ENCODE measurements at regions not wholly inside any gene's neighbourhood (a gene's known extent, or its start where the extent isn't known, plus 50 kb on each side); places are given as distances from the start of the nearest gene placed in this dataset.

DNA sequence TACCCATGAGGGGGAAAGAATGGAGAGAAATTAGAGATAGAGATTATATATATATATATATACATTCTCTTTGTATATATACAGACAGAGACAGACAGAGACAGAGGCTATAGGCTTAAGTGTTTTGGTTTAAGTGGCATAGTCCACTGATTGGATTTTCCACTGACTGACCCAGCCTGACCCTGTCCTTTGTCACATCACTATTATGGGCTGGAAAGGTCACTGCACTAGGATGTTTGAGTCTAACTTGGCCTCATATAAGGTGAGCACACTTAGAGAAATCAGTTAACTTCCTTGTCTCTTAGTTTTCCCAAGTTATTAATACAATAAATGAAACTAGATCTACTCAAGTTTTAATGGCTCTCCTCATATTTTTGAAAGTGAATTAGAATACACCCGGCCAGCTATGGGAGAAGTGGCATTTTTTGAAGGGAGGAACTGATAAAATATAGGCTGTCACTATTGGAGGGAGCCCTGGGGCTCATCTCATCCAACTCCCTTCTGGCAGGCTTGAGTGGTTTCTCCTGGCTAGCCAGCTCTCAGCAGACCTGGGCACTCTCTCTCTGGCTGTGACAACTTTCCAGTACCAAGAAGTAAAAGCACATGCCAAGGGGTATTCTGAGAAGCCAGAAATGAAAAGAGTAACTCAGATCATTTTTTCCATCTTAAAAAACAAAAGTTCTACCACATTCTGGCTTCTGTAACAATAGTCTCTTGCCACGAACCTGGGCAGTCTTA is 455.6 kb upstream of the ANKRD30A start:
- H3K27ac ChIP-seq (ENCODE audit: insufficient read depth, low read length) = no peak overlapping the region
- H3K4me1 ChIP-seq (ENCODE audit: control insufficient read depth, extremely low read depth, insufficient read depth, low read length) = no peaks in the 10 kb centered on the region
- no peak overlapping the region for H3K9ac ChIP-seq (ENCODE audit: insufficient read depth, low read length)
- no peaks in the 10 kb centered on the region for H3K79me2 ChIP-seq (ENCODE audit: control insufficient read depth, insufficient read depth, low read length)
- TF ChIP-seq CTCF (conservative IDR thresholded peaks at IDR 0.05 in 1 of 2, IDR thresholded peaks at IDR 0.05 in 1 of 2; ENCODE audit: low read depth in 1 of 2, low read length in 2 of 2) = no peak
- TF ChIP-seq EZH2 (IDR thresholded peaks at IDR 0.05; ENCODE audit: low read length, missing control alignments) = no peak
- H4K20me1 ChIP-seq (ENCODE audit: control insufficient read depth, extremely low read depth, insufficient read depth, low read length) = no peaks in the 10 kb centered on the region
- H3K4me2 ChIP-seq (ENCODE audit: extremely low read depth, insufficient read depth, low read length) = no peak overlapping the region
- no peaks in the 10 kb centered on the region for H3K27me3 ChIP-seq (ENCODE audit: control insufficient read depth, insufficient read depth, low read length)
- no peak overlapping the region for H3K4me3 ChIP-seq (replicated peaks in 1 of 4; ENCODE audit: control extremely low read depth in 1 of 4, insufficient read depth in 1 of 4, low read depth in 3 of 4, low read length in 4 of 4)
- H3K9me3 ChIP-seq (ENCODE audit: control insufficient read depth, insufficient read depth, low read depth, low read length) = no peaks in the 10 kb centered on the region
- no peaks in the 10 kb centered on the region for H3K36me3 ChIP-seq (ENCODE audit: control insufficient read depth, insufficient read depth, low read length)
- no peak for DNase-seq (ENCODE audit: low read depth in 2 of 2)
- no peak overlapping the region for H2AFZ ChIP-seq (ENCODE audit: low read length)

DNA sequence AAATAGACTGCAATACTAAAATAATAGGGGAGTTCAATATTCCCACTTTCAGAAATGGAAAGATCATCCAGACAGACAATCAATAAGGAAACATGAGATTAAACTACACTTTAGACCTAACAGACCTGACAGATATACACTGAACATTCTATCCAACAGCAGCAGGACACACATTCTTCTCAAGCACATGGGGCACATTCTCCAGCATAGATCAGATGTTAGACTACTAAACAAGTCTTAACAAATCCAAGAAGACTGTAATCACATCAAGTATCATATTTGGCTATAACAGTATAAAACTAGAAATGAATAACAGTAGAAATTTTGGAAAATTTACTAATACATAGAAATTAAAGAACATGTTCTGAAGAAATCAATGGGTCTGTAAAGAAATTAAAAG is 458.9 kb upstream of the ANKRD30A start:
- Histone ChIP-seq H3K4me2 (ENCODE audit: extremely low read depth, insufficient read depth, low read length) (no peak overlapping the region), H3K27ac (ENCODE audit: insufficient read depth, low read length) (no peak overlapping the region), H3K4me1 (ENCODE audit: control insufficient read depth, extremely low read depth, insufficient read depth, low read length) (no peaks in the 10 kb centered on the region), H2AFZ (ENCODE audit: low read length) (no peak overlapping the region), H3K9ac (ENCODE audit: insufficient read depth, low read length) (no peak overlapping the region), H3K79me2 (ENCODE audit: control insufficient read depth, insufficient read depth, low read length) (no peaks in the 10 kb centered on the region), H3K27me3 (ENCODE audit: control insufficient read depth, insufficient read depth, low read length) (no peaks in the 10 kb centered on the region), H4K20me1 (ENCODE audit: control insufficient read depth, extremely low read depth, insufficient read depth, low read length) (no peaks in the 10 kb centered on the region), H3K9me3 (ENCODE audit: control insufficient read depth, insufficient read depth, low read depth, low read length) (no peaks in the 10 kb centered on the region), H3K36me3 (ENCODE audit: control insufficient read depth, insufficient read depth, low read length) (no peaks in the 10 kb centered on the region), H3K4me3 (replicated peaks in 1 of 4; ENCODE audit: control extremely low read depth in 1 of 4, insufficient read depth in 1 of 4, low read depth in 3 of 4, low read length in 4 of 4) (no peak overlapping the region)
- DNase-seq (ENCODE audit: low read depth in 2 of 2) = no peak
- TF ChIP-seq CTCF (conservative IDR thresholded peaks at IDR 0.05 in 1 of 2, IDR thresholded peaks at IDR 0.05 in 1 of 2; ENCODE audit: low read depth in 1 of 2, low read length in 2 of 2) (no peak), EZH2 (IDR thresholded peaks at IDR 0.05; ENCODE audit: low read length, missing control alignments) (no peak)

- H3K27me3 ChIP-seq (ENCODE audit: control insufficient read depth, insufficient read depth, low read length) = no peaks in the 10 kb centered on the region
- DNase-seq (ENCODE audit: low read depth in 2 of 2) = no peak
Measured at GRCh38 chr10:36662571-36662970, 462.8 kb upstream of the ANKRD30A start.

More at GRCh38 chr10:36662571-36662970, 462.8 kb upstream of the ANKRD30A start:
- Histone ChIP-seq H3K27ac (ENCODE audit: insufficient read depth, low read length) (no peak overlapping the region), H2AFZ (ENCODE audit: low read length) (no peak overlapping the region), H3K79me2 (ENCODE audit: control insufficient read depth, insufficient read depth, low read length) (no peaks in the 10 kb centered on the region), H3K4me2 (ENCODE audit: extremely low read depth, insufficient read depth, low read length) (no peak overlapping the region), H3K9me3 (ENCODE audit: control insufficient read depth, insufficient read depth, low read depth, low read length) (no peaks in the 10 kb centered on the region), H4K20me1 (ENCODE audit: control insufficient read depth, extremely low read depth, insufficient read depth, low read length) (no peaks in the 10 kb centered on the region), H3K9ac (ENCODE audit: insufficient read depth, low read length) (no peak overlapping the region), H3K4me3 (replicated peaks in 1 of 4; ENCODE audit: control extremely low read depth in 1 of 4, insufficient read depth in 1 of 4, low read depth in 3 of 4, low read length in 4 of 4) (no peak overlapping the region), H3K4me1 (ENCODE audit: control insufficient read depth, extremely low read depth, insufficient read depth, low read length) (no peaks in the 10 kb centered on the region), H3K36me3 (ENCODE audit: control insufficient read depth, insufficient read depth, low read length) (no peaks in the 10 kb centered on the region)
- TF ChIP-seq EZH2 (IDR thresholded peaks at IDR 0.05; ENCODE audit: low read length, missing control alignments) (no peak), CTCF (conservative IDR thresholded peaks at IDR 0.05 in 1 of 2, IDR thresholded peaks at IDR 0.05 in 1 of 2; ENCODE audit: low read depth in 1 of 2, low read length in 2 of 2) (no peak)

Data from fibroblast of lung (primary cell).